Inflammatory macrophage treated with lipopolysaccharide for 1 hour (primary cell): ENCODE measurements at regions not wholly inside any gene's neighbourhood (a gene's known extent, or its start where the extent isn't known, plus 50 kb on each side); places are given as distances from the start of the nearest gene placed in this dataset.

ENCODE experiments used
- DNase-seq, 2 donors: peaks; one replicate each; pipeline ENCODE4 v3.0.0-alpha.2; 2020 to 2022

GRCh38 chr1:213657013-213657412 is 330.8 kb upstream of the PROX1 start:
- DNase-seq: no peak

- no peak for DNase-seq
Measured at GRCh38 chr1:213657879-213658278, 329.9 kb upstream of the PROX1 start.

GRCh38 chr1:213658457-213658856 is 329.3 kb upstream of the PROX1 start:
- DNase-seq: no peak

- no peak for DNase-seq
Measured at GRCh38 chr1:213659580-213660547, 327.9 kb upstream of the PROX1 start.

GRCh38 chr1:213661302-213661701 is 326.5 kb upstream of the PROX1 start:
- no peak for DNase-seq

- DNase-seq: no peak
Measured at GRCh38 chr1:213666113-213666512, 321.7 kb upstream of the PROX1 start.

GRCh38 chr1:213666922-213667321 is 320.9 kb upstream of the PROX1 start:
- DNase-seq: no peak

GRCh38 chr1:213669512-213669911 is 318.3 kb upstream of the PROX1 start:
- DNase-seq: no peak

GRCh38 chr1:213669964-213670691 is 317.6 kb upstream of the PROX1 start:
- DNase-seq: no peak

- no peak for DNase-seq
Measured at GRCh38 chr1:213670692-213671023, 317.1 kb upstream of the PROX1 start.

- DNase-seq: no peak
Measured at GRCh38 chr1:213675043-213675442, 312.7 kb upstream of the PROX1 start.

- no peak for DNase-seq
Measured at GRCh38 chr1:213676736-213677135, 311.0 kb upstream of the PROX1 start.

- no peak for DNase-seq
Measured at GRCh38 chr1:213678348-213678747, 309.4 kb upstream of the PROX1 start.

GRCh38 chr1:213678753-213679152 is 309.0 kb upstream of the PROX1 start:
- no peak for DNase-seq

- no peak for DNase-seq
Measured at GRCh38 chr1:213679153-213679552, 308.6 kb upstream of the PROX1 start.

- DNase-seq: no peak
Measured at GRCh38 chr1:213680677-213681325, 307.0 kb upstream of the PROX1 start.

- no peak for DNase-seq
Measured at GRCh38 chr1:213681788-213682340, 305.9 kb upstream of the PROX1 start.

GRCh38 chr1:213683529-213683928 is 304.2 kb upstream of the PROX1 start:
- DNase-seq: no peak

- DNase-seq: no peak
Measured at GRCh38 chr1:213684454-213684853, 303.3 kb upstream of the PROX1 start.

- DNase-seq: no peak
Measured at GRCh38 chr1:213685992-213686582, 301.7 kb upstream of the PROX1 start.

- DNase-seq: no peak
Measured at GRCh38 chr1:213686983-213687382, 300.8 kb upstream of the PROX1 start.

GRCh38 chr1:213687832-213688231 is 299.9 kb upstream of the PROX1 start:
- DNase-seq: no peak

GRCh38 chr1:213688655-213689054 is 299.1 kb upstream of the PROX1 start:
- DNase-seq: no peak
